H9 (cell line): ENCODE measurements at regions not wholly inside any gene's neighbourhood (a gene's known extent, or its start where the extent isn't known, plus 50 kb on each side); places are given as distances from the start of the nearest gene placed in this dataset.

Experiments used
- DNase-seq: peaks from one replicate; pipeline ENCODE4 v3.0.0-alpha.2; 2017
- H2AFZ ChIP-seq: one replicate; pipeline ENCODE4 v1.6.1; 2013; ENCODE audit warnings: mild to moderate bottlenecking, low read length, control low read depth, moderate library complexity
- H2AK5ac ChIP-seq: 2 replicates; pipeline ENCODE4 v1.6.1; 2013; ENCODE audit warnings: low read length, control low read depth, mixed read lengths; ENCODE audit not compliant: insufficient read length
- H2BK120ac ChIP-seq: one replicate; pipeline ENCODE4 v1.6.1; 2013; ENCODE audit warnings: low read depth, mild to moderate bottlenecking, low read length, control low read depth, inconsistent platforms; ENCODE audit not compliant: poor library complexity, severe bottlenecking
- H2BK12ac ChIP-seq: 2 replicates; pipeline ENCODE4 v1.6.1; 2013; ENCODE audit warnings: low read length, control low read depth, mixed read lengths, low read depth; ENCODE audit not compliant: insufficient read length
- H2BK15ac ChIP-seq: 2 replicates; pipeline ENCODE4 v1.6.1; 2013; ENCODE audit warnings: low read depth, low read length, control low read depth
- H2BK20ac ChIP-seq: one replicate; pipeline ENCODE4 v1.6.1; 2013; ENCODE audit warnings: low read depth, mild to moderate bottlenecking, low read length, control low read depth, inconsistent platforms; ENCODE audit not compliant: poor library complexity, severe bottlenecking
- H2BK5ac ChIP-seq: 2 replicates; pipeline ENCODE4 v1.6.1; 2013; ENCODE audit warnings: low read length, control low read depth, mixed read lengths; ENCODE audit not compliant: insufficient read length
- H3K14ac ChIP-seq: 2 replicates; pipeline ENCODE4 v1.6.1; 2013; ENCODE audit warnings: low read length, control low read depth; ENCODE audit not compliant: insufficient read depth
- H3K18ac ChIP-seq: 2 replicates; pipeline ENCODE4 v1.6.1; 2013; ENCODE audit warnings: low read depth, mild to moderate bottlenecking, mixed read lengths, low read length, control low read depth; ENCODE audit not compliant: insufficient read length
- H3K23ac ChIP-seq: 2 replicates; pipeline ENCODE4 v1.6.1; 2013; ENCODE audit warnings: low read length, control low read depth, mixed read lengths, low read depth; ENCODE audit not compliant: insufficient read length
- H3K23me2 ChIP-seq: 2 replicates; pipeline ENCODE4 v1.6.1; 2013; ENCODE audit warnings: low read depth, mild to moderate bottlenecking, mixed read lengths, low read length, control low read depth; ENCODE audit not compliant: insufficient read length, poor library complexity, severe bottlenecking
- H3K27ac ChIP-seq: 2 replicates; pipeline ENCODE4 v1.5.1; 2013; ENCODE audit warnings: low read length, control low read depth, mixed read lengths, low read depth; ENCODE audit not compliant: insufficient read length
- H3K27me3 ChIP-seq: 2 replicates; pipeline ENCODE4 v1.6.1; 2013; ENCODE audit warnings: low read length, control low read depth, inconsistent platforms; ENCODE audit not compliant: insufficient read depth
- H3K4ac ChIP-seq: 2 replicates; pipeline ENCODE4 v1.6.1; 2013; ENCODE audit warnings: low read depth, mild to moderate bottlenecking, control low read depth, inconsistent platforms, low read length, moderate library complexity
- H3K4me1 ChIP-seq: 2 replicates; pipeline ENCODE4 v1.6.1; 2013; ENCODE audit warnings: low read length, control low read depth, inconsistent platforms; ENCODE audit not compliant: insufficient read depth
- H3K4me2 ChIP-seq: 2 replicates; pipeline ENCODE4 v1.6.1; 2013; ENCODE audit warnings: low read length, control low read depth, mixed read lengths; ENCODE audit not compliant: insufficient read length, insufficient read depth
- H3K56ac ChIP-seq: 2 replicates; pipeline ENCODE4 v1.6.1; 2013; ENCODE audit warnings: low read depth, mild to moderate bottlenecking, mixed read lengths, low read length, control low read depth; ENCODE audit not compliant: insufficient read length
- H3K79me1 ChIP-seq: 2 replicates; pipeline ENCODE4 v1.6.1; 2013; ENCODE audit warnings: low read depth, mild to moderate bottlenecking, moderate library complexity, low read length, control low read depth, inconsistent platforms; ENCODE audit not compliant: insufficient read depth, poor library complexity, severe bottlenecking
- H3K79me2 ChIP-seq: 2 replicates; pipeline ENCODE4 v1.6.1; 2013; ENCODE audit warnings: low read length, control low read depth, inconsistent platforms; ENCODE audit not compliant: insufficient read depth
- H3K9ac ChIP-seq: 2 replicates; pipeline ENCODE4 v1.6.1; 2013; ENCODE audit warnings: low read length, control low read depth, mixed read lengths; ENCODE audit not compliant: insufficient read length; ENCODE audit errors: extremely low read depth
- H3K9me3 ChIP-seq: one replicate; pipeline ENCODE4 v1.6.1; 2013; ENCODE audit warnings: low read depth, low read length, inconsistent platforms; ENCODE audit not compliant: control insufficient read depth
- H3T11ph ChIP-seq: one replicate; pipeline ENCODE4 v1.6.1; 2013; ENCODE audit warnings: mild to moderate bottlenecking, low read length, control low read depth, inconsistent platforms
- H4K20me1 ChIP-seq: one replicate; pipeline ENCODE4 v1.6.1; 2013; ENCODE audit not compliant: control insufficient read depth, insufficient read length, insufficient read depth
- H4K5ac ChIP-seq: 2 replicates; pipeline ENCODE4 v1.6.1; 2013; ENCODE audit warnings: low read depth, mild to moderate bottlenecking, mixed read lengths, low read length, control low read depth; ENCODE audit not compliant: insufficient read length
- H4K8ac ChIP-seq: replicated peaks from 2 replicates; pipeline ENCODE4 v1.6.1; 2013; ENCODE audit warnings: low read length, control low read depth, mixed read lengths, low read depth; ENCODE audit not compliant: insufficient read length
- H4K91ac ChIP-seq: 2 replicates; pipeline ENCODE4 v1.6.1; 2013; ENCODE audit warnings: low read depth, mild to moderate bottlenecking, moderate library complexity, mixed read lengths, low read length, control low read depth; ENCODE audit not compliant: insufficient read length
- H3K27ac Mint-ChIP-seq, 3 experiments: 2 replicates in 2 of 3; 3 replicates in 1 of 3; pipeline ENCODE4 v1.8.0; 2020 to 2021; ENCODE audit warnings: mixed read lengths in 3 of 3, mild to moderate bottlenecking in 1 of 3, moderate library complexity in 1 of 3
- H3K27me3 Mint-ChIP-seq: 2 replicates; pipeline ENCODE4 v1.8.0; 2021; ENCODE audit warnings: low read depth, mild to moderate bottlenecking, moderate library complexity, mixed read lengths
- H3K36me3 Mint-ChIP-seq, 3 experiments: 2 replicates in 2 of 3; 3 replicates in 1 of 3; pipeline ENCODE4 v1.8.0; 2020 to 2021; ENCODE audit warnings: low read depth in 3 of 3, mixed read lengths in 3 of 3; ENCODE audit not compliant: insufficient read depth in 1 of 3
- H3K4me1 Mint-ChIP-seq, 2 experiments: 2 replicates each; pipeline ENCODE4 v1.8.0; 2020; ENCODE audit warnings: mixed read lengths in 2 of 2
- H3K4me3 Mint-ChIP-seq, 2 experiments: 2 replicates in 1 of 2; 3 replicates in 1 of 2; pipeline ENCODE4 v1.8.0; 2020 to 2021; ENCODE audit warnings: mild to moderate bottlenecking in 2 of 2, mixed read lengths in 2 of 2, moderate library complexity in 1 of 2
- H3K9me3 Mint-ChIP-seq, 2 experiments: 2 replicates in 1 of 2; 3 replicates in 1 of 2; pipeline ENCODE4 v1.8.0; 2020; ENCODE audit warnings: mild to moderate bottlenecking in 2 of 2, mixed read lengths in 2 of 2, moderate library complexity in 1 of 2
- CTCF ChIP-seq: fragments of 200-600 bp; sonication (generic); conservative IDR thresholded peaks from 3 replicates; pipeline ENCODE4 v1.8.0; 2021; ENCODE audit warnings: antibody characterized with exemption, mild to moderate bottlenecking
- WGBS: extraction: QIAGEN DNeasy Blood & Tissue Kit; methylation state at CpG from one replicate; pipeline ENCODE4 v1.1.7; 2013; ENCODE audit warnings: missing lambda C conversion rate, low lambda C conversion rate, mixed read lengths; ENCODE audit not compliant: insufficient read length; ENCODE audit errors: extremely low coverage; 5-methylcytosine and 5-hydroxymethylcytosine counted together

GRCh38 chr9:40927851-40928802 lies 200.4 kb downstream of the FOXD4L6 start:
- Histone ChIP-seq H2BK12ac (no peak overlapping the region), H3K18ac (no peak overlapping the region), H3K9ac (no peak overlapping the region), H4K8ac (no peak overlapping the region), H3K79me2 (no peaks in the 10 kb centered on the region), H3K56ac (no peak overlapping the region), H3K9me3 (peaks cover 81% of the 10 kb centered on the region), H2AFZ (no peak overlapping the region), H4K5ac (no peak overlapping the region), H2BK5ac (no peak overlapping the region), H3K14ac (no peak overlapping the region), H3K23ac (no peak overlapping the region), H2BK15ac (no peak overlapping the region), H3K4me2 (no peak overlapping the region), H2BK120ac (no peak overlapping the region), H3K4me1 (no peaks in the 10 kb centered on the region), H2BK20ac (no peak overlapping the region), H3K23me2 (no peaks in the 10 kb centered on the region), H3K79me1 (no peaks in the 10 kb centered on the region), H3K4ac (no peak overlapping the region), H3K27me3 (peaks cover 78% of the 10 kb centered on the region), H4K20me1 (no peaks in the 10 kb centered on the region), H3T11ph (no peak overlapping the region), H3K27ac (no peak overlapping the region), H4K91ac (no peak overlapping the region), H2AK5ac (no peak overlapping the region)
- Mint-ChIP-seq H3K9me3 (peaks cover 97% of the 10 kb centered on the region in 2 experiments), H3K4me3 (no peak overlapping the region), H3K4me1 (no peaks in the 10 kb centered on the region), H3K36me3 (peaks cover 0 to 76% (median 31%) of the 10 kb centered on the region in 3 experiments; a peak in 6 of 7 replicates), H3K27ac (no peak overlapping the region), H3K27me3 (peaks cover 98% of the 10 kb centered on the region)
- no CpG with 5 or more reads among the region's 11 CpGs for WGBS
- no peak for DNase-seq
- no peak for TF ChIP-seq CTCF
